Spleen (tissue), 11 donors: ENCODE measurements at regions not wholly inside any gene's neighbourhood (a gene's known extent, or its start where the extent isn't known, plus 50 kb on each side); places are given as distances from the start of the nearest gene placed in this dataset.

Experiments
- DNase-seq: peaks from one replicate; pipeline ENCODE4 v3.0.0-alpha.2; 2020
- H3K27ac ChIP-seq, 8 donors: fragments of 200-600 bp; sonication (generic) in 7 of 8; 1 replicate in 4 of 8; 2 replicates in 4 of 8; pipeline versions ENCODE4 v1.5.0 to v1.8.0; 2016 to 2021; ENCODE audit warnings: inconsistent platforms in 4 of 8, mild to moderate bottlenecking in 4 of 8, moderate library complexity in 1 of 8
- H3K27me3 ChIP-seq, 7 donors: fragments of 200-600 bp; sonication (generic) in 6 of 7; replicated peaks in 1 of 7; 1 replicate in 4 of 7; 2 replicates in 3 of 7; pipeline versions ENCODE4 v1.5.0 to v1.8.0; 2016 to 2021; ENCODE audit warnings: inconsistent platforms in 3 of 7, mild to moderate bottlenecking in 1 of 7
- H3K36me3 ChIP-seq, 6 donors: fragments of 200-600 bp; sonication (generic) in 5 of 6; 1 replicate in 4 of 6; 2 replicates in 2 of 6; pipeline versions ENCODE4 v1.5.0 to v1.8.0; 2016 to 2021; ENCODE audit warnings: inconsistent platforms in 2 of 6
- H3K4me1 ChIP-seq, 6 donors: fragments of 200-600 bp; sonication (generic) in 5 of 6; 1 replicate in 3 of 6; 2 replicates in 3 of 6; pipeline versions ENCODE4 v1.5.0 to v1.8.0; 2016 to 2021; ENCODE audit warnings: inconsistent platforms in 3 of 6
- H3K4me3 ChIP-seq, 8 donors: fragments of 200-600 bp; sonication (generic) in 7 of 8; 1 replicate in 4 of 8; 2 replicates in 4 of 8; pipeline versions ENCODE4 v1.5.0 to v1.8.0; 2016 to 2021; ENCODE audit warnings: inconsistent platforms in 4 of 8, mild to moderate bottlenecking in 4 of 8, moderate library complexity in 2 of 8
- H3K9me3 ChIP-seq, 8 donors: fragments of 200-600 bp; sonication (generic) in 7 of 8; 1 replicate in 4 of 8; 2 replicates in 4 of 8; pipeline versions ENCODE4 v1.5.0 to v1.8.0; 2016 to 2021; ENCODE audit warnings: inconsistent platforms in 4 of 8
- CTCF ChIP-seq, 11 experiments: fragments of 200-600 bp in 7 of 11; fragments of 450-650 bp in 4 of 11; sonication (generic) in 4 of 11; IDR thresholded peaks in 8 of 11; conservative IDR thresholded peaks in 3 of 11; 1 replicate in 7 of 11; 2 replicates in 4 of 11; pipeline versions ENCODE4 v1.4.0 to v1.8.0; 2016 to 2021; ENCODE audit warnings: antibody characterized with exemption in 11 of 11, inconsistent platforms in 4 of 11, mild to moderate bottlenecking in 1 of 11
- POLR2A ChIP-seq, 3 donors: fragments of 450-650 bp; IDR thresholded peaks; one replicate each; pipeline ENCODE4 v1.5.1; 2017; ENCODE audit warnings: antibody characterized with exemption in 3 of 3, mild to moderate bottlenecking in 1 of 3
- POLR2AphosphoS5 ChIP-seq, 3 donors: sonication (generic); formaldehyde crosslinking; IDR thresholded peaks; one replicate each; pipeline ENCODE4 v1.5.1; 2017; ENCODE audit warnings: antibody characterized with exemption in 3 of 3
- WGBS, 5 donors: extraction: QIAGEN DNeasy Blood & Tissue Kit in 3 of 5; methylation state at CpG; one replicate each; pipeline versions ENCODE4 v1.1.5 to v1.1.7; 2013 to 2018; 5-methylcytosine and 5-hydroxymethylcytosine counted together
- intact Hi-C: fragments of 100-400 bp; cut with DNase I; formaldehyde crosslinking; loops from one replicate; pipeline ENCODE4 v1.15.0; 2023; ENCODE audit warnings: low total_unique reads
- donor health status: healthy with polysubstance abuse.
- donor health status: DM: no; HTN: no; CAD: no; lungs with moderate emphysema.
- donor health status: DM: no; HTN: no; CAD: no.
- donor health status: Bipolar disorder and iron deficiency.
- donor health status: healthy.
- donor health status: DM: no; HTN: no; CAD: no.
- donor health status: DM: yes; HTN: yes; CAD: no.

GRCh38 chr13:42373048-42373812 lies 101.3 kb downstream of the AKAP11 start:
- no peaks in the 10 kb centered on the region for H3K36me3 ChIP-seq
- no peaks in the 10 kb centered on the region for H3K9me3 ChIP-seq
- no peak overlapping the region for H3K4me3 ChIP-seq
- peaks cover 0 to 16% (median 12%) of the 10 kb centered on the region in 6 donors for H3K4me1 ChIP-seq
- H3K27ac ChIP-seq, result no peak overlapping the region
- DNase-seq, result no peak
- intact Hi-C loops, result no loop called here
- 77 to 90% (median 86%) methylated on average over 7 of the region's 7 CpGs for WGBS, 5 donors
- TF ChIP-seq CTCF (IDR thresholded peaks at IDR 0.05 in 8 of 11, conservative IDR thresholded peaks at IDR 0.05 in 3 of 11) (no peak), POLR2A (IDR thresholded peaks at IDR 0.05) (no peak), POLR2AphosphoS5 (IDR thresholded peaks at IDR 0.05) (no peak)
- no peaks in the 10 kb centered on the region for H3K27me3 ChIP-seq

DNA sequence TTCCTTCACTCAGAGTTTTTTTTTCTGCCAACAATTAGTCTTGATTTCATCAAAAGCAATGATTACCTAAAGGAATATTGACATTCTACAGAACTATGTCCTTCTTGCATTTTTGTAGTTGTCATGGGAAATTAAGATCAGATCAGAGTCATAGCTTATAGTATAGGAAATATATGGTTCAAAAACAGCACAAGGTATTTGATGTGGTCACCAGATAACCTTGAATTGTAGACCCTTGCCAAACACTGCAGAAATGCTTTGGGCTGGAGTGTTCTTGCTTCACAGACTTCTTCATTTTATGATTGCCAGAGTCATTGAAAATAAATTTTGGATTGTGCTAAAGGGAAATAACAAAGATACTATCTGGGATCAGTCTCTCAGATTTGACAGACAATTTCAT lies 103.7 kb downstream of the AKAP11 start:
- H3K4me1 ChIP-seq, result peaks cover 7 to 38% (median 30%) of the 10 kb centered on the region in 6 donors
- H3K27me3 ChIP-seq, result no peaks in the 10 kb centered on the region
- no peaks in the 10 kb centered on the region for H3K36me3 ChIP-seq
- intact Hi-C loops, result no loop called here
- no peak overlapping the region for H3K4me3 ChIP-seq
- no peak overlapping the region for H3K27ac ChIP-seq
- TF ChIP-seq POLR2A (IDR thresholded peaks at IDR 0.05) (no peak), POLR2AphosphoS5 (IDR thresholded peaks at IDR 0.05) (no peak), CTCF (IDR thresholded peaks at IDR 0.05 in 8 of 11, conservative IDR thresholded peaks at IDR 0.05 in 3 of 11) (no peak)
- H3K9me3 ChIP-seq, result no peaks in the 10 kb centered on the region
- DNase-seq, result no peak

DNA sequence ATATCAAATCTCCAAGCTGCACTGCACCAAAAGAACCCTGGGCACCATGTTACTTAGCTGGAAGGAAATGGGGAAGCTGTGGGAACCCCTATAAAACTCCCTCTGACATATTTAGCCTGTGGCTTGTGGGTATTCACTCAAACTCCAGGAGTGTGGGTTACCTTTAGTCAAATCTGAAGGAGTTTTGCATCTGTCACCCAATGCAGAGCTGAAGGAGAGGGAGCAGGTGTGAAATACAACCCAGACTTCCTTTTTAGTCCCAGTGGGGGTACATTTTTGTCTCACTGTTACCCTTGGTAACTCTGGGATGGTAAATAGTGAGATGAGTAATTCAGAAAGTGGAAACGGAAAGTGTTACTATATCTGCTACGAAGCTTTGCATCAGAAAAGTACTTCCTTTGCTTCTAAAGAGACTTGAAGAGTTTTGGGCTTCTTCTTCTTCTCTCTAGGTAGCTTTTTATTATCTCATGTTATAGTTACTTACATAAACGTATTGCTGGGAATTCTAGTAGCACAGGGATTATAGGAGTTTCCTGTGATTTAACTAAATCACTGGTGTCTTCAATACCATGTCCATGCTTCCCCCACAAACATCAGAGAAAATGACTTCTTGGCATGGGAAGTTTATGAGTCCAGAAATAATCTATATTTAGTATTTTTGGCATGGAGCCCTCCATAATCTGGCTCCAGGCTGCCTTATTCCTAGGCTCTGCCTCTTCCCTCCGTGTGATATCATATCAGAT lies 105.9 kb downstream of the AKAP11 start:
- Histone ChIP-seq H3K36me3 (no peaks in the 10 kb centered on the region), H3K4me1 (peaks cover 7 to 43% (median 33%) of the 10 kb centered on the region in 6 donors), H3K4me3 (no peak overlapping the region), H3K27me3 (no peaks in the 10 kb centered on the region), H3K9me3 (peaks cover 0 to 8% (median 0%) of the 10 kb centered on the region in 8 donors), H3K27ac (peak overlapping the region in 5 of 8 donors; percentile 3 to 38 (median 22))
- no peak for DNase-seq
- TF ChIP-seq POLR2AphosphoS5 (IDR thresholded peaks at IDR 0.05) (peak in 1 of 3 donors; percentile 47), CTCF (IDR thresholded peaks at IDR 0.05 in 8 of 11, conservative IDR thresholded peaks at IDR 0.05 in 3 of 11) (no peak), POLR2A (IDR thresholded peaks at IDR 0.05) (no peak)
- intact Hi-C loops, result no loop called here
- 24 to 39% (median 32%) methylated on average over 4 of the region's 4 CpGs for WGBS, 5 donors

DNA sequence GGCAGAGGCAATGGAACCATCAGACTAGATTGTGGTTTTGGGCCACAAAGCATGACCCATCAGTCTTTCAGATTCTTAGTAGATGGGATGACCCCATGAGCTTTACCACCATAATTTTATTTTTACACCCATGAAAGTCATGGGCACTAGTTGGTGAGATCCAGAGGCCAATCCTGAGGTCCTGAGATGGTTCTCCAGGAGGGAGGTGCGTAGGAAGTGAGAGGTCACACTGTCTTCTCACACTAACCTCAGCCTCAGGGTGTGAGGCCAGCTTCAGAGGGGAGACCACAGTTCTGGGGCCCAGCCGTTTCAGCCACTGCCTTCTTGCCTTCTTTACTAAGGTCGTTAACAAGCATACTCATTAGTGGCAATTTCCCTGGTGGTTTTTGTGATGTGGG lies 106.4 kb downstream of the AKAP11 start:
- H3K9me3 ChIP-seq, result peaks cover 0 to 8% (median 0%) of the 10 kb centered on the region in 8 donors
- peaks cover 7 to 43% (median 33%) of the 10 kb centered on the region in 6 donors for H3K4me1 ChIP-seq
- H3K4me3 ChIP-seq, result no peak overlapping the region
- peak overlapping the region in 5 of 8 donors; percentile 3 to 38 (median 22) for H3K27ac ChIP-seq
- H3K27me3 ChIP-seq, result no peaks in the 10 kb centered on the region
- WGBS, 5 donors, result 62 to 75% (median 69%) methylated on average over 3 of the region's 3 CpGs
- H3K36me3 ChIP-seq, result no peaks in the 10 kb centered on the region
- intact Hi-C loops, result no loop called here
- TF ChIP-seq POLR2AphosphoS5 (IDR thresholded peaks at IDR 0.05), result no peak
- TF ChIP-seq CTCF (IDR thresholded peaks at IDR 0.05 in 8 of 11, conservative IDR thresholded peaks at IDR 0.05 in 3 of 11), result no peak
- no peak for TF ChIP-seq POLR2A (IDR thresholded peaks at IDR 0.05)
- no peak for DNase-seq
